ENCODE measurements at regions not wholly inside any gene's neighbourhood (a gene's known extent, or its start where the extent isn't known, plus 50 kb on each side); places are given as distances from the start of the nearest gene placed in this dataset.

- TF ChIP-seq SP1 (IDR thresholded peaks at IDR 0.05) (no peak), HNF4G (IDR thresholded peaks at IDR 0.05) (no peak), RXRA (IDR thresholded peaks at IDR 0.05) (no peak), EGR1 (IDR thresholded peaks at IDR 0.05; ENCODE audit: low read depth in 2 of 2) (no peak), ATF3 (IDR thresholded peaks at IDR 0.05) (no peak), NR2F2 (IDR thresholded peaks at IDR 0.05) (no peak), REST (IDR thresholded peaks at IDR 0.05) (no peak), JUND (IDR thresholded peaks at IDR 0.05) (no peak)
- WGBS, result 72% methylated on average over 2 of the region's 2 CpGs
- H3K9me3 ChIP-seq (ENCODE audit: control insufficient read depth in 4 of 4, low read length in 3 of 4), result no peaks in the 10 kb centered on the region
Measured at GRCh38 chr1:60245324-60245723, 171.8 kb upstream of the C1orf87 start.

GRCh38 chr1:60244906-60245305 is 171.3 kb upstream of the C1orf87 start:
- Histone ChIP-seq H3K27ac (ENCODE audit: low read depth in 1 of 2, low read length in 2 of 2) (no peak overlapping the region), H3K4me3 (ENCODE audit: low read depth in 1 of 3, low read length in 3 of 3) (no peak overlapping the region), H3K36me3 (ENCODE audit: control insufficient read depth in 4 of 4, insufficient read depth in 3 of 4, low read depth in 1 of 4, low read length in 3 of 4) (no peaks in the 10 kb centered on the region), H3K9ac (ENCODE audit: low read depth in 1 of 2, low read length in 2 of 2) (no peak overlapping the region), H3K27me3 (ENCODE audit: control insufficient read depth in 4 of 4, insufficient read depth in 4 of 4, low read length in 3 of 4) (no peaks in the 10 kb centered on the region), H3K9me3 (ENCODE audit: control insufficient read depth in 4 of 4, low read length in 3 of 4) (no peaks in the 10 kb centered on the region), H3K4me1 (ENCODE audit: control insufficient read depth in 4 of 4, insufficient read depth in 4 of 4, low read length in 3 of 4) (peaks cover 0 to 5% (median 0%) of the 10 kb centered on the region in 4 donors)
- TF ChIP-seq SP1 (IDR thresholded peaks at IDR 0.05) (no peak), REST (IDR thresholded peaks at IDR 0.05) (no peak), JUND (IDR thresholded peaks at IDR 0.05) (no peak), RXRA (IDR thresholded peaks at IDR 0.05) (no peak), NR2F2 (IDR thresholded peaks at IDR 0.05) (no peak)
- DNase-seq (ENCODE audit: low spot score), result no peak

More at GRCh38 chr1:60245324-60245723, 171.8 kb upstream of the C1orf87 start:
- Histone ChIP-seq H3K9ac (ENCODE audit: low read depth in 1 of 2, low read length in 2 of 2) (no peak overlapping the region), H3K4me1 (ENCODE audit: control insufficient read depth in 4 of 4, insufficient read depth in 4 of 4, low read length in 3 of 4) (peaks cover 0 to 5% (median 0%) of the 10 kb centered on the region in 4 donors), H3K4me3 (ENCODE audit: low read depth in 1 of 3, low read length in 3 of 3) (no peak overlapping the region), H3K36me3 (ENCODE audit: control insufficient read depth in 4 of 4, insufficient read depth in 3 of 4, low read depth in 1 of 4, low read length in 3 of 4) (no peaks in the 10 kb centered on the region), H3K27me3 (ENCODE audit: control insufficient read depth in 4 of 4, insufficient read depth in 4 of 4, low read length in 3 of 4) (no peaks in the 10 kb centered on the region), H3K27ac (ENCODE audit: low read depth in 1 of 2, low read length in 2 of 2) (no peak overlapping the region)
- no peak for DNase-seq (ENCODE audit: low spot score)

- Histone ChIP-seq H3K4me1 (ENCODE audit: control insufficient read depth in 4 of 4, insufficient read depth in 4 of 4, low read length in 3 of 4) (no peaks in the 10 kb centered on the region), H3K27me3 (ENCODE audit: control insufficient read depth in 4 of 4, insufficient read depth in 4 of 4, low read length in 3 of 4) (no peaks in the 10 kb centered on the region), H3K9ac (ENCODE audit: low read depth in 1 of 2, low read length in 2 of 2) (no peak overlapping the region), H3K27ac (ENCODE audit: low read depth in 1 of 2, low read length in 2 of 2) (no peak overlapping the region), H3K9me3 (ENCODE audit: control insufficient read depth in 4 of 4, low read length in 3 of 4) (no peaks in the 10 kb centered on the region), H3K36me3 (ENCODE audit: control insufficient read depth in 4 of 4, insufficient read depth in 3 of 4, low read depth in 1 of 4, low read length in 3 of 4) (no peaks in the 10 kb centered on the region), H3K4me3 (ENCODE audit: low read depth in 1 of 3, low read length in 3 of 3) (no peak overlapping the region)
- no peak for DNase-seq (ENCODE audit: low spot score)
- WGBS, result 88% methylated on average over 2 of the region's 2 CpGs
- TF ChIP-seq JUND (IDR thresholded peaks at IDR 0.05) (no peak), HNF4G (IDR thresholded peaks at IDR 0.05) (no peak), ZBTB33 (IDR thresholded peaks at IDR 0.05) (no peak), ATF3 (IDR thresholded peaks at IDR 0.05) (no peak), HNF4A (conservative IDR thresholded peaks at IDR 0.05) (no peak), CTCF (IDR thresholded peaks at IDR 0.05; ENCODE audit: low read depth, low read length, missing input control) (no peak), SP1 (IDR thresholded peaks at IDR 0.05) (no peak), FOXA2 (IDR thresholded peaks at IDR 0.05) (no peak), FOXA1 (IDR thresholded peaks at IDR 0.05) (no peak), EGR1 (IDR thresholded peaks at IDR 0.05; ENCODE audit: low read depth in 2 of 2) (no peak), MAX (IDR thresholded peaks at IDR 0.05) (no peak), TAF1 (conservative IDR thresholded peaks at IDR 0.05) (no peak), GABPA (IDR thresholded peaks at IDR 0.05 in 1 of 2, conservative IDR thresholded peaks at IDR 0.05 in 1 of 2) (no peak)
Measured at GRCh38 chr1:60235275-60235674, 161.7 kb upstream of the C1orf87 start.
